OCI-LY7 (cell line): ENCODE measurements at regions not wholly inside any gene's neighbourhood (a gene's known extent, or its start where the extent isn't known, plus 50 kb on each side); places are given as distances from the start of the nearest gene placed in this dataset.

Source experiments
- BruUV-seq: library from RNA; stranded (reverse); fragments of 400-500 nt; replicated peaks from 2 replicates; lab custom pipeline; 2021; lab: Mats Ljungman, UMichigan
- CTCF ChIA-PET: fragments of 300-600 bp; sonication (Branson Sonifier 250); formaldehyde crosslinking; loops from one replicate; lab custom pipeline; 2022; ENCODE audit warnings: antibody characterized with exemption; ENCODE audit not compliant: unreplicated experiment; lab: Charles Lee
- POLR2A ChIA-PET: fragments of 300-600 bp; sonication (Branson Sonifier 250); formaldehyde crosslinking; loops from one replicate; lab custom pipeline; 2022; ENCODE audit warnings: antibody characterized with exemption; lab: Charles Lee
- DNase-seq: peaks from one replicate; pipeline ENCODE4 v3.0.0-alpha.2; 2015; ENCODE audit warnings: low spot score
- H2AFZ ChIP-seq: fragments of 200-600 bp; sonication (generic), shearing (Covaris generic); 2 replicates; pipeline ENCODE4 v1.6.1; 2014; ENCODE audit warnings: mild to moderate bottlenecking, antibody characterized with exemption, low read length, moderate library complexity
- H3K27ac ChIP-seq: fragments of 200-600 bp; sonication (generic); 2 replicates; pipeline ENCODE4 v1.5.1; 2014; ENCODE audit warnings: mixed run types, low read depth, mild to moderate bottlenecking, moderate library complexity, low read length, inconsistent platforms; ENCODE audit not compliant: poor library complexity, severe bottlenecking
- H3K36me3 ChIP-seq: fragments of 200-600 bp; sonication (generic); 2 replicates; pipeline ENCODE4 v1.6.1; 2014; ENCODE audit warnings: mild to moderate bottlenecking, antibody characterized with exemption, low read length, moderate library complexity, mixed read lengths; ENCODE audit not compliant: insufficient read depth
- H3K4me1 ChIP-seq: fragments of 200-600 bp; sonication (generic); 2 replicates; pipeline ENCODE4 v1.5.1; 2014; ENCODE audit warnings: mild to moderate bottlenecking, low read length; ENCODE audit not compliant: insufficient read depth, poor library complexity, severe bottlenecking
- H3K4me2 ChIP-seq: fragments of 200-600 bp; sonication (generic); 2 replicates; pipeline ENCODE4 v1.6.1; 2014; ENCODE audit warnings: mild to moderate bottlenecking, low read length
- H3K4me3 ChIP-seq: fragments of 200-600 bp; sonication (generic); 2 replicates; pipeline ENCODE4 v1.5.1; 2014; ENCODE audit warnings: mild to moderate bottlenecking, low read depth, low read length; ENCODE audit not compliant: poor library complexity, severe bottlenecking
- H3K79me2 ChIP-seq: fragments of 200-600 bp; sonication (generic); 2 replicates; pipeline ENCODE4 v1.6.1; 2016; ENCODE audit warnings: low read depth, mild to moderate bottlenecking, low read length, moderate library complexity, mixed read lengths; ENCODE audit not compliant: insufficient read depth
- H3K9me2 ChIP-seq: fragments of 200-600 bp; sonication (generic); 2 replicates; pipeline ENCODE4 v1.6.1; 2016; ENCODE audit warnings: mild to moderate bottlenecking, low read length, mixed read lengths; ENCODE audit not compliant: insufficient read depth
- H3K9me3 ChIP-seq: fragments of 200-600 bp; sonication (generic); 2 replicates; pipeline ENCODE4 v1.6.1; 2014; ENCODE audit warnings: mild to moderate bottlenecking, mixed run types, low read length, mixed read lengths
- H4K20me1 ChIP-seq: fragments of 200-600 bp; sonication (generic); 2 replicates; pipeline ENCODE4 v1.6.1; 2014; ENCODE audit warnings: mild to moderate bottlenecking, antibody characterized with exemption, low read length, moderate library complexity, mixed read lengths; ENCODE audit not compliant: insufficient read depth
- CTCF ChIP-seq: fragments of 200-600 bp; sonication (generic); conservative IDR thresholded peaks from 2 replicates; pipeline ENCODE4 v1.5.1; 2014; ENCODE audit warnings: mild to moderate bottlenecking, antibody characterized with exemption, low read length, moderate library complexity, mixed read lengths
- EZH2phosphoT487 ChIP-seq: fragments of 200-600 bp; sonication (generic); IDR thresholded peaks from 2 replicates; pipeline ENCODE4 v1.6.1; 2018; ENCODE audit warnings: low read depth, borderline replicate concordance, mild to moderate bottlenecking, mixed run types, antibody characterized with exemption, low read length, moderate library complexity, mixed read lengths
- intact Hi-C: fragments of 100-400 bp; cut with micrococcal nuclease; formaldehyde crosslinking; loops from one replicate; pipeline ENCODE4 v1.10.0; 2022; ENCODE audit not compliant: unreplicated experiment

GRCh38 chr7:81624650-81625631, 144.9 kb downstream of the HGF start:
- Histone ChIP-seq H3K4me1 (no peaks in the 10 kb centered on the region), H3K4me3 (no peak overlapping the region), H2AFZ (no peak overlapping the region), H3K9me3 (no peaks in the 10 kb centered on the region), H3K36me3 (no peaks in the 10 kb centered on the region), H3K27ac (no peak overlapping the region), H3K79me2 (no peaks in the 10 kb centered on the region), H3K4me2 (no peak overlapping the region), H3K9me2 (no peaks in the 10 kb centered on the region), H4K20me1 (no peaks in the 10 kb centered on the region)
- intact Hi-C loops: no loop called here
- no peak for TF ChIP-seq CTCF
- no peak for TF ChIP-seq EZH2phosphoT487
- DNase-seq: no peak
- POLR2A ChIA-PET: interaction anchor here (0.6 kb wide), 1 partner anchor 1463 kb away, joined by 3 read pairs; no protein-coding TSS in a partner anchor
- CTCF ChIA-PET: no interaction called here
- BruUV-seq: no TSS peak

DNA sequence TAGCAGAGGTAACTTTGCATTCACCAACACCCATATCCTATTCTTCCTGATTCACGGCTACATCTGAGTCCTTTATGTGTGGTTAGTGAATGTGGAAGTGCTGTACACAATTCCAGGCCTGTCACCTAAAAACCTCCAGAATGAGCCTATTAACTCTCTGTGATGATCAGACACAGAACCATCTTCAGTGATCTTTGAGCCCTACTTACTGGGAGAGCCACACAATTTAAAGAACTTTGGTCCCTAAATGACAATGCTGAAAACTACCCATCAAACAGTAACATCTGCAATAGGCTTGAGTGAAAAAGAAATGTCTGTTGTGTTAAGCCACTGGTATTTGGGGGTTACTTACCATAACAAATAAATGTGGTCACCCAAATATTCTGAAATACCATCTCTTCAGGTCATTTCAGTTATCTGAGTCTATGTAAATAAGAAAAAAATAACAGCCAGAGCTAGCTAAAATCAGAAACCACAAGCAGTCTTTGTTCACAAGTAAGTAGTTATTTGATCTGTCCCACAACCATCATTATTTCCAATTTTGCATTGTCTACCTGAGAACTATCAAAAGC, 145.7 kb downstream of the HGF start:
- Histone ChIP-seq H3K36me3 (no peaks in the 10 kb centered on the region), H3K4me3 (no peak overlapping the region), H3K9me2 (no peaks in the 10 kb centered on the region), H4K20me1 (no peaks in the 10 kb centered on the region), H3K9me3 (no peaks in the 10 kb centered on the region), H3K27ac (no peak overlapping the region), H3K4me1 (no peaks in the 10 kb centered on the region), H3K4me2 (no peak overlapping the region), H3K79me2 (no peaks in the 10 kb centered on the region), H2AFZ (no peak overlapping the region)
- no TSS peak for BruUV-seq
- TF ChIP-seq CTCF: no peak
- no peak for TF ChIP-seq EZH2phosphoT487
- ChIA-PET CTCF (no interaction called here), POLR2A (no interaction called here)
- intact Hi-C loops: no loop called here
- DNase-seq: no peak
